ENCODE measurements at regions not wholly inside any gene's neighbourhood (a gene's known extent, or its start where the extent isn't known, plus 50 kb on each side); places are given as distances from the start of the nearest gene placed in this dataset.

GRCh38 chr3:150357923-150358607 is 50.0 kb upstream of the TSC22D2 start:
- TF ChIP-seq CTCF (IDR thresholded peaks at IDR 0.05): no peak
- TF ChIP-seq POLR2AphosphoS5 (IDR thresholded peaks at IDR 0.05): no peak
